ENCODE measurements at regions not wholly inside any gene's neighbourhood (a gene's known extent, or its start where the extent isn't known, plus 50 kb on each side); places are given as distances from the start of the nearest gene placed in this dataset.

- Histone ChIP-seq H3K9me3 (ENCODE audit: control insufficient read depth, low read depth, low read length) (no peaks in the 10 kb centered on the region), H3K23me2 (ENCODE audit: insufficient read length, low read depth, low read length, poor library complexity, severe bottlenecking) (no peaks in the 10 kb centered on the region)
- no peak overlapping the region for H3K4me3 Mint-ChIP-seq
These were observed 92.8 kb upstream of the TAC1 start for GRCh38 chr7:97639036-97639435.

More at GRCh38 chr7:97639036-97639435, 92.8 kb upstream of the TAC1 start:
- no peak overlapping the region for H3K14ac ChIP-seq (ENCODE audit: insufficient read depth, low read length)
- H3K9ac ChIP-seq (ENCODE audit: extremely low read depth, insufficient read length, low read length): no peak overlapping the region
- no peaks in the 10 kb centered on the region for H3K4me1 ChIP-seq (ENCODE audit: insufficient read depth, low read length)
- H4K5ac ChIP-seq (ENCODE audit: insufficient read length, low read depth, low read length): no peak overlapping the region
- no peak overlapping the region for H3T11ph ChIP-seq (ENCODE audit: low read length)
- no peak overlapping the region for H3K23ac ChIP-seq (ENCODE audit: insufficient read length, low read depth, low read length)
- no peak overlapping the region for H3K18ac ChIP-seq (ENCODE audit: insufficient read length, low read depth, low read length)
- H4K8ac ChIP-seq (replicated peaks; ENCODE audit: insufficient read length, low read depth, low read length): no peak overlapping the region
- peaks cover 0 to 6% of the 10 kb centered on the region in 2 experiments; a peak in 3 of 5 replicates for H3K9me3 Mint-ChIP-seq
- no peak overlapping the region for H3K4ac ChIP-seq (ENCODE audit: low read depth, low read length)
- peaks cover 2% of the 10 kb centered on the region; the same call in 1 of the 2 replicates for H3K27me3 Mint-ChIP-seq (ENCODE audit: low read depth)
- H3K27ac Mint-ChIP-seq: no peak overlapping the region
- no peak overlapping the region for H4K91ac ChIP-seq (ENCODE audit: insufficient read length, low read depth, low read length)
- no peak overlapping the region for H2BK120ac ChIP-seq (ENCODE audit: low read depth, low read length, poor library complexity, severe bottlenecking)
- no peak for TF ChIP-seq CTCF (conservative IDR thresholded peaks at IDR 0.05)
- H2BK15ac ChIP-seq (ENCODE audit: low read depth, low read length): no peak overlapping the region
- H3K4me2 ChIP-seq (ENCODE audit: insufficient read depth, insufficient read length, low read length): no peak overlapping the region
- H3K27ac ChIP-seq (ENCODE audit: insufficient read length, low read depth, low read length): no peak overlapping the region
- H3K79me1 ChIP-seq (ENCODE audit: insufficient read depth, low read depth, low read length, poor library complexity, severe bottlenecking): no peaks in the 10 kb centered on the region
- H2AFZ ChIP-seq (ENCODE audit: low read length): no peak overlapping the region
- H3K56ac ChIP-seq (ENCODE audit: insufficient read length, low read depth, low read length): no peak overlapping the region
- no peak overlapping the region for H2BK5ac ChIP-seq (ENCODE audit: insufficient read length, low read length)
- no peak overlapping the region for H2BK12ac ChIP-seq (ENCODE audit: insufficient read length, low read depth, low read length)
- no peak overlapping the region for H2AK5ac ChIP-seq (ENCODE audit: insufficient read length, low read length)
- peak; percentile 29 for DNase-seq
- no peaks in the 10 kb centered on the region for H4K20me1 ChIP-seq (ENCODE audit: control insufficient read depth, insufficient read depth, insufficient read length)
- H3K4me1 Mint-ChIP-seq: peaks cover 7% of the 10 kb centered on the region in 2 experiments
- H3K79me2 ChIP-seq (ENCODE audit: insufficient read depth, low read length): no peaks in the 10 kb centered on the region
- no peaks in the 10 kb centered on the region for H3K27me3 ChIP-seq (ENCODE audit: insufficient read depth, low read length)
- peaks cover 0 to 7% (median 3%) of the 10 kb centered on the region in 3 experiments; a peak in 4 of 7 replicates for H3K36me3 Mint-ChIP-seq (ENCODE audit: insufficient read depth in 1 of 3, low read depth in 3 of 3)
- no peak overlapping the region for H2BK20ac ChIP-seq (ENCODE audit: low read depth, low read length, poor library complexity, severe bottlenecking)
